ENCODE measurements at regions not wholly inside any gene's neighbourhood (a gene's known extent, or its start where the extent isn't known, plus 50 kb on each side); places are given as distances from the start of the nearest gene placed in this dataset.

DNA sequence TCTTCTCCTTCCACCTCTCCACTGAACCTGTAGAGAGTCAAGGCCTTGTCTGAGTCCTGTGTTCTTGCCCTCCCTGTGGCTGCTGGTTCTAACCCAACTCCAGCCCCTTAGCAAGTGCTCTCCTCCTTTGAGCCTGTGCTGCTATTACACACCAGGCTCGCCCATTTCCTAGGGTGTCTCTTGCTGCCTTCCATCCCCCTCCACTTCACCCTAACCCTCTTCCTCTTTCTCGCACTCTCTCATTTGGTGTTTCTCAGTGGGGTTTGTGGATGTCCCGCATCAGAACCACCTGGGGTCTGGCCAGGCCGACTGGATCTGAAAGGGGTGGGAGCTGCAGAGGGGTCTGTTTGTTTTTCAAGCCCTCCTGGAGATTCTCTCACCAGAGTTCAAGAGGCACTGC, 156.7 kb downstream of the SPRY1 start:
- no peaks in the 10 kb centered on the region for H3K79me2 ChIP-seq (ENCODE audit: insufficient read depth)
- H2AFZ ChIP-seq (ENCODE audit: low read depth): no peak overlapping the region
- H3K4me1 ChIP-seq (ENCODE audit: control insufficient read depth in 1 of 2, insufficient read depth in 2 of 2, low read depth in 1 of 2, low read length in 1 of 2): peaks cover 8 to 20% of the 10 kb centered on the region in 2 experiments
- no peak for DNase-seq
- TF ChIP-seq MXI1 (IDR thresholded peaks at IDR 0.05; ENCODE audit: low read depth, low read length): no peak
- TF ChIP-seq RCOR1 (IDR thresholded peaks at IDR 0.05; ENCODE audit: low read length): no peak
- TF ChIP-seq YY1 (IDR thresholded peaks at IDR 0.05; ENCODE audit: low read depth): no peak
- TF ChIP-seq, protein P1, sequence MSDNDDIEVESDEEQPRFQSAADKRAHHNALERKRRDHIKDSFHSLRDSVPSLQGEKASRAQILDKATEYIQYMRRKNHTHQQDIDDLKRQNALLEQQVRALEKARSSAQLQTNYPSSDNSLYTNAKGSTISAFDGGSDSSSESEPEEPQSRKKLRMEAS (IDR thresholded peaks at IDR 0.05; ENCODE audit: low read depth): no peak
- TF ChIP-seq, protein P2, sequence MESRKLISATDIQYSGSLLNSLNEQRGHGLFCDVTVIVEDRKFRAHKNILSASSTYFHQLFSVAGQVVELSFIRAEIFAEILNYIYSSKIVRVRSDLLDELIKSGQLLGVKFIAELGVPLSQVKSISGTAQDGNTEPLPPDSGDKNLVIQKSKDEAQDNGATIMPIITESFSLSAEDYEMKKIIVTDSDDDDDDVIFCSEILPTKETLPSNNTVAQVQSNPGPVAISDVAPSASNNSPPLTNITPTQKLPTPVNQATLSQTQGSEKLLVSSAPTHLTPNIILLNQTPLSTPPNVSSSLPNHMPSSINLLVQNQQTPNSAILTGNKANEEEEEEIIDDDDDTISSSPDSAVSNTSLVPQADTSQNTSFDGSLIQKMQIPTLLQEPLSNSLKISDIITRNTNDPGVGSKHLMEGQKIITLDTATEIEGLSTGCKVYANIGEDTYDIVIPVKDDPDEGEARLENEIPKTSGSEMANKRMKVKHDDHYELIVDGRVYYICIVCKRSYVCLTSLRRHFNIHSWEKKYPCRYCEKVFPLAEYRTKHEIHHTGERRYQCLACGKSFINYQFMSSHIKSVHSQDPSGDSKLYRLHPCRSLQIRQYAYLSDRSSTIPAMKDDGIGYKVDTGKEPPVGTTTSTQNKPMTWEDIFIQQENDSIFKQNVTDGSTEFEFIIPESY (IDR thresholded peaks at IDR 0.05; ENCODE audit: borderline replicate concordance, low read depth): no peak
- TF ChIP-seq, protein P3, sequence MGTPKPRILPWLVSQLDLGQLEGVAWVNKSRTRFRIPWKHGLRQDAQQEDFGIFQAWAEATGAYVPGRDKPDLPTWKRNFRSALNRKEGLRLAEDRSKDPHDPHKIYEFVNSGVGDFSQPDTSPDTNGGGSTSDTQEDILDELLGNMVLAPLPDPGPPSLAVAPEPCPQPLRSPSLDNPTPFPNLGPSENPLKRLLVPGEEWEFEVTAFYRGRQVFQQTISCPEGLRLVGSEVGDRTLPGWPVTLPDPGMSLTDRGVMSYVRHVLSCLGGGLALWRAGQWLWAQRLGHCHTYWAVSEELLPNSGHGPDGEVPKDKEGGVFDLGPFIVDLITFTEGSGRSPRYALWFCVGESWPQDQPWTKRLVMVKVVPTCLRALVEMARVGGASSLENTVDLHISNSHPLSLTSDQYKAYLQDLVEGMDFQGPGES (IDR thresholded peaks at IDR 0.05; ENCODE audit: low read depth, low read length): no peak
- no peak for TF ChIP-seq POLR2AphosphoS5 (IDR thresholded peaks at IDR 0.05; ENCODE audit: low read depth, low read length)
- no peak for TF ChIP-seq TAF1 (IDR thresholded peaks at IDR 0.05; ENCODE audit: borderline replicate concordance, low read depth, low read length)
- no peak for TF ChIP-seq TCF12 (IDR thresholded peaks at IDR 0.05)
- no peaks in the 10 kb centered on the region for H3K27me3 ChIP-seq (ENCODE audit: insufficient read depth)
- no peak overlapping the region for H3K4me3 ChIP-seq (ENCODE audit: low read depth in 2 of 2, low read length in 1 of 2)
- no peak overlapping the region for H3K27ac ChIP-seq (ENCODE audit: low read depth in 2 of 2, low read length in 1 of 2)
- no peaks in the 10 kb centered on the region for H3F3A ChIP-seq (replicated peaks; ENCODE audit: insufficient read depth)
- no peaks in the 10 kb centered on the region for H3K36me3 ChIP-seq (replicated peaks in 1 of 2; ENCODE audit: control insufficient read depth in 1 of 2, insufficient read depth in 2 of 2, low read length in 1 of 2)
- no peaks in the 10 kb centered on the region for H4K20me1 ChIP-seq (ENCODE audit: insufficient read depth)
- POLR2A ChIA-PET: no interaction called here
- H3K9me2 ChIP-seq: no peaks in the 10 kb centered on the region
- no peak overlapping the region for H3K4me2 ChIP-seq
- no peak overlapping the region for H3K9ac ChIP-seq
- no peaks in the 10 kb centered on the region for H3K9me3 ChIP-seq
- 93% methylated on average over 4 of the region's 4 CpGs for WGBS (ENCODE audit: low lambda C conversion rate)
- CTCF ChIA-PET: interaction anchor here (0.8 to 1.3 kb wide), 2 partner anchors 10 to 11 kb away, joined by 3 read pairs; no protein-coding TSS in a partner anchor

DNA sequence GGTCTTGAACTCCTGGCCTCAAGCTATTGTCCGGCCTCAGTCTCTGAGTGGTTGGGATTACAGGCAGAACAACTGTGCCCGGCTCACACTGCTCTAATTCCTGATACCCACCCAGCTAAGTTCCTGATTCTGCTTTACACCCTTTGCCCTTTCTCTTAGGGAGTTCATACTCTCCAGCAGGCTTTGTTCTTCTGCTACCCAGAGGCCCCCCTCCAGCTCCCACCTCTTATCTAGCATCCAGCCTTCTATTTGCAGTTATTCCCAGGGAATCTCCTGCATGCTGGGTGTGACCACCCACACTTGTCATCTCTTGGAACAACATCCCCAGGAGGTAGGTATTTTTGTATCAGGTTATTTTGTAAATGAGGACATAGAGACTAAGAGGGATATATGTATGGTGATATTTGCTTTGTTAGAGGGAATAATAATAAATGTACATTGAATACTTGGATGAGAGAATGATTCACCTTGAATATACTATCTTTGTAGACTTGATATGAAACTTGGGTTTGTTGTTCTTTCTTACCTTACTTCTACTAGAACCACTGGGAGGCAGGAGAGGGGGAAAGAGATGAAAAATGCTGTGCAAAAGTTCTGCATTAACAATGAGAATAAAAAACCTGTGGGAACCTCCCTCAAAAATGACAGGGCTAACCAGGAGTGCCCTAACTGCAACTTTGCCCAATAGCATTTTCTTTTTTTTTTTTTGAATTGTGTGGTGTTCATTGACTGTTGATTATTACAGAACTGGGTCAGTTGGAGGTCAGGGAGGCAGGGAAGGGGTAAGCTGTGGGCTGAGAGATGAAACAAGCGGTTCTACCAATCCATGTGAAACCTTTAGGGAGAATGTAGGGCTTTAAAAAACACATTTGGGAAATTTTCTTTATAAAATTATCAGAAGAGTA, 157.4 kb downstream of the SPRY1 start:
- H2AFZ ChIP-seq (ENCODE audit: low read depth): no peak overlapping the region
- H3K9me3 ChIP-seq: no peaks in the 10 kb centered on the region
- no peaks in the 10 kb centered on the region for H3K9me2 ChIP-seq
- no peak overlapping the region for H3K27ac ChIP-seq (ENCODE audit: low read depth in 2 of 2, low read length in 1 of 2)
- 96% methylated on average over 3 of the region's 3 CpGs for WGBS (ENCODE audit: low lambda C conversion rate)
- H3K4me3 ChIP-seq (ENCODE audit: low read depth in 2 of 2, low read length in 1 of 2): no peak overlapping the region
- H3K4me2 ChIP-seq: no peak overlapping the region
- H4K20me1 ChIP-seq (ENCODE audit: insufficient read depth): no peaks in the 10 kb centered on the region
- no peaks in the 10 kb centered on the region for H3F3A ChIP-seq (replicated peaks; ENCODE audit: insufficient read depth)
- H3K27me3 ChIP-seq (ENCODE audit: insufficient read depth): no peaks in the 10 kb centered on the region
- POLR2A ChIA-PET: no interaction called here
- H3K9ac ChIP-seq: no peak overlapping the region
- H3K79me2 ChIP-seq (ENCODE audit: insufficient read depth): no peaks in the 10 kb centered on the region
- CTCF ChIA-PET: interaction anchor here (0.8 to 1.8 kb wide), 3 partner anchors 9 to 11 kb away, joined by 3 to 7 read pairs (median 3); no protein-coding TSS in a partner anchor
- H3K36me3 ChIP-seq (replicated peaks in 1 of 2; ENCODE audit: control insufficient read depth in 1 of 2, insufficient read depth in 2 of 2, low read length in 1 of 2): no peaks in the 10 kb centered on the region
- H3K4me1 ChIP-seq (ENCODE audit: control insufficient read depth in 1 of 2, insufficient read depth in 2 of 2, low read depth in 1 of 2, low read length in 1 of 2): peaks cover 8 to 20% of the 10 kb centered on the region in 2 experiments
- no peak for DNase-seq
- no peak for TF ChIP-seq MEF2A (IDR thresholded peaks at IDR 0.05; ENCODE audit: borderline replicate concordance, low read depth)
- no peak for TF ChIP-seq RAD21 (IDR thresholded peaks at IDR 0.05; ENCODE audit: low read length)
- no peak for TF ChIP-seq MXI1 (IDR thresholded peaks at IDR 0.05; ENCODE audit: low read depth, low read length)
- TF ChIP-seq TAF1 (IDR thresholded peaks at IDR 0.05; ENCODE audit: borderline replicate concordance, low read depth, low read length): no peak
- no peak for TF ChIP-seq NFIC (IDR thresholded peaks at IDR 0.05; ENCODE audit: borderline replicate concordance)
- TF ChIP-seq, protein P4, sequence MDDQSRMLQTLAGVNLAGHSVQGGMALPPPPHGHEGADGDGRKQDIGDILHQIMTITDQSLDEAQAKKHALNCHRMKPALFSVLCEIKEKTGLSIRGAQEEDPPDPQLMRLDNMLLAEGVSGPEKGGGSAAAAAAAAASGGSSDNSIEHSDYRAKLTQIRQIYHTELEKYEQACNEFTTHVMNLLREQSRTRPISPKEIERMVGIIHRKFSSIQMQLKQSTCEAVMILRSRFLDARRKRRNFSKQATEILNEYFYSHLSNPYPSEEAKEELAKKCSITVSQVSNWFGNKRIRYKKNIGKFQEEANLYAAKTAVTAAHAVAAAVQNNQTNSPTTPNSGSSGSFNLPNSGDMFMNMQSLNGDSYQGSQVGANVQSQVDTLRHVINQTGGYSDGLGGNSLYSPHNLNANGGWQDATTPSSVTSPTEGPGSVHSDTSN (IDR thresholded peaks at IDR 0.05): no peak
- no peak for TF ChIP-seq RFX5 (IDR thresholded peaks at IDR 0.05; ENCODE audit: low read length)
- TF ChIP-seq SMC3 (IDR thresholded peaks at IDR 0.05; ENCODE audit: low read depth, low read length): no peak
- TF ChIP-seq EP300 (IDR thresholded peaks at IDR 0.05; ENCODE audit: borderline replicate concordance in 1 of 2, low read depth in 1 of 2, low read length in 1 of 2): no peak
- TF ChIP-seq ELF1 (IDR thresholded peaks at IDR 0.05): no peak
- TF ChIP-seq, protein P2 (IDR thresholded peaks at IDR 0.05; ENCODE audit: borderline replicate concordance, low read depth): no peak
- no peak for TF ChIP-seq EZH2phosphoT487 (IDR thresholded peaks at IDR 0.05; ENCODE audit: borderline replicate concordance, low read depth)
- TF ChIP-seq FOXJ3 (CRISPR knock-in tag; IDR thresholded peaks at IDR 0.05): no peak

Data from SK-N-SH (cell line).